Activated naive CD4-positive, alpha-beta T cell treated with anti-CD3 and anti-CD28 coated beads, Interleukin-2, amount 10 ng/mL, durations not matched to agents 7 days and 5 days (primary cell): ENCODE measurements at regions not wholly inside any gene's neighbourhood (a gene's known extent, or its start where the extent isn't known, plus 50 kb on each side); places are given as distances from the start of the nearest gene placed in this dataset.

Experiments
- CTCF ChIA-PET: fragments of 350-600 bp; sonication (Branson Sonifier 250); formaldehyde crosslinking; loops from one replicate; lab custom pipeline; 2021; ENCODE audit warnings: antibody characterized with exemption; lab: Charles Lee
- DNase-seq: peaks from one replicate; pipeline ENCODE4 v3.0.0-alpha.2; 2020
- H3K27ac Mint-ChIP-seq: one replicate; pipeline ENCODE4 v1.8.0; 2021; ENCODE audit warnings: mild to moderate bottlenecking, moderate library complexity, mixed read lengths
- H3K27me3 Mint-ChIP-seq: one replicate; pipeline ENCODE4 v1.8.0; 2021; ENCODE audit warnings: mild to moderate bottlenecking, mixed read lengths
- H3K36me3 Mint-ChIP-seq: one replicate; pipeline ENCODE4 v1.8.0; 2021; ENCODE audit warnings: mixed read lengths
- H3K4me1 Mint-ChIP-seq: one replicate; pipeline ENCODE4 v1.8.0; 2021; ENCODE audit warnings: mixed read lengths
- H3K4me3 Mint-ChIP-seq: one replicate; pipeline ENCODE4 v1.8.0; 2021; ENCODE audit warnings: mild to moderate bottlenecking, moderate library complexity, mixed read lengths
- H3K9me3 Mint-ChIP-seq: one replicate; pipeline ENCODE4 v1.8.0; 2021; ENCODE audit warnings: mixed read lengths

GRCh38 chr13:97171136-97171535, 51.0 kb upstream of the MBNL2 start:
- DNase-seq: no peak
- Mint-ChIP-seq H3K4me3 (no peak overlapping the region), H3K27me3 (peaks cover 5% of the 10 kb centered on the region), H3K4me1 (no peaks in the 10 kb centered on the region), H3K36me3 (no peaks in the 10 kb centered on the region), H3K27ac (no peak overlapping the region), H3K9me3 (peaks cover 2% of the 10 kb centered on the region)
- CTCF ChIA-PET: interaction anchor here (1.1 kb wide), 1 partner anchor 63 kb away, joined by 3 read pairs; no protein-coding TSS in a partner anchor
